ENCODE measurements at regions not wholly inside any gene's neighbourhood (a gene's known extent, or its start where the extent isn't known, plus 50 kb on each side); places are given as distances from the start of the nearest gene placed in this dataset.

- no peaks in the 10 kb centered on the region for H3K36me3 ChIP-seq (replicated peaks in 1 of 2)
- no peaks in the 10 kb centered on the region for H3K4me1 ChIP-seq (replicated peaks in 1 of 2)
- WGBS, 4 donors: 65 to 77% (median 68%) methylated on average over 12 of the region's 12 CpGs
- H3K4me3 ChIP-seq: no peak overlapping the region
- no peak for TF ChIP-seq POLR2A (IDR thresholded peaks at IDR 0.05)
- TF ChIP-seq CTCF (IDR thresholded peaks at IDR 0.05): no peak
- no peaks in the 10 kb centered on the region for H3K9me3 ChIP-seq (replicated peaks in 1 of 3)
- no peak for DNase-seq
- H3K27me3 ChIP-seq: no peaks in the 10 kb centered on the region
- intact Hi-C loops (cut with DNase I): no loop called here
- no peak overlapping the region for H3K27ac ChIP-seq
These were observed 138.8 kb downstream of the DKK1 start for GRCh38 chr10:52452600-52453493.

- intact Hi-C loops (cut with DNase I): no loop called here
- Histone ChIP-seq H3K9me3 (replicated peaks in 1 of 3) (no peaks in the 10 kb centered on the region), H3K27me3 (no peaks in the 10 kb centered on the region), H3K36me3 (replicated peaks in 1 of 2) (no peaks in the 10 kb centered on the region), H3K27ac (no peak overlapping the region), H3K4me1 (replicated peaks in 1 of 2) (no peaks in the 10 kb centered on the region), H3K4me3 (no peak overlapping the region)
- no peak for DNase-seq
- TF ChIP-seq POLR2A (IDR thresholded peaks at IDR 0.05) (no peak), CTCF (IDR thresholded peaks at IDR 0.05) (no peak)
- 89 to 97% (median 93%) methylated on average over 1 of the region's 1 CpG for WGBS, 4 donors
These were observed 139.4 kb downstream of the DKK1 start for GRCh38 chr10:52453501-52453900.

- intact Hi-C loops (cut with DNase I): no loop called here
- H3K9me3 ChIP-seq (replicated peaks in 1 of 3): no peaks in the 10 kb centered on the region
- TF ChIP-seq POLR2A (IDR thresholded peaks at IDR 0.05): no peak
- TF ChIP-seq CTCF (IDR thresholded peaks at IDR 0.05): no peak
- no peaks in the 10 kb centered on the region for H3K27me3 ChIP-seq
- H3K36me3 ChIP-seq (replicated peaks in 1 of 2): no peaks in the 10 kb centered on the region
- H3K4me3 ChIP-seq: no peak overlapping the region
- 66 to 79% (median 75%) methylated on average over 3 of the region's 3 CpGs for WGBS, 4 donors
- no peak overlapping the region for H3K27ac ChIP-seq
- no peak for DNase-seq
- no peaks in the 10 kb centered on the region for H3K4me1 ChIP-seq (replicated peaks in 1 of 2)
These were observed 140.4 kb downstream of the DKK1 start for GRCh38 chr10:52454491-52454890.

GRCh38 chr10:52455098-52455497 lies 141.0 kb downstream of the DKK1 start:
- H3K4me1 ChIP-seq (replicated peaks in 1 of 2): no peaks in the 10 kb centered on the region
- TF ChIP-seq CTCF (IDR thresholded peaks at IDR 0.05): no peak
- no peak for TF ChIP-seq POLR2A (IDR thresholded peaks at IDR 0.05)
- H3K27me3 ChIP-seq: no peaks in the 10 kb centered on the region
- H3K27ac ChIP-seq: no peak overlapping the region
- WGBS, 4 donors: 58 to 75% (median 69%) methylated on average over 3 of the region's 3 CpGs
- H3K4me3 ChIP-seq: no peak overlapping the region
- DNase-seq: no peak
- no peaks in the 10 kb centered on the region for H3K36me3 ChIP-seq (replicated peaks in 1 of 2)
- intact Hi-C loops (cut with DNase I): no loop called here
- H3K9me3 ChIP-seq (replicated peaks in 1 of 3): no peaks in the 10 kb centered on the region

Data from adrenal gland (tissue), 9 donors.